Tibial nerve (tissue), 3 donors: ENCODE measurements at regions not wholly inside any gene's neighbourhood (a gene's known extent, or its start where the extent isn't known, plus 50 kb on each side); places are given as distances from the start of the nearest gene placed in this dataset.

Experiments
- POLR2A ChIP-seq, 2 donors: fragments of 450-650 bp; IDR thresholded peaks; one replicate each; pipeline ENCODE4 v1.6.1; 2017; ENCODE audit warnings: antibody characterized with exemption in 2 of 2, mild to moderate bottlenecking in 2 of 2, moderate library complexity in 2 of 2
- TF ChIP-seq, protein P1 (sequence below), 5 experiments: fragments of 200-600 bp in 3 of 5; fragments of 450-650 bp in 2 of 5; sonication (generic) in 3 of 5; IDR thresholded peaks; one replicate each; pipeline ENCODE4 v1.5.1; 2016 to 2019; ENCODE audit warnings: antibody characterized with exemption in 5 of 5, mild to moderate bottlenecking in 3 of 5, moderate library complexity in 2 of 5

DNA sequence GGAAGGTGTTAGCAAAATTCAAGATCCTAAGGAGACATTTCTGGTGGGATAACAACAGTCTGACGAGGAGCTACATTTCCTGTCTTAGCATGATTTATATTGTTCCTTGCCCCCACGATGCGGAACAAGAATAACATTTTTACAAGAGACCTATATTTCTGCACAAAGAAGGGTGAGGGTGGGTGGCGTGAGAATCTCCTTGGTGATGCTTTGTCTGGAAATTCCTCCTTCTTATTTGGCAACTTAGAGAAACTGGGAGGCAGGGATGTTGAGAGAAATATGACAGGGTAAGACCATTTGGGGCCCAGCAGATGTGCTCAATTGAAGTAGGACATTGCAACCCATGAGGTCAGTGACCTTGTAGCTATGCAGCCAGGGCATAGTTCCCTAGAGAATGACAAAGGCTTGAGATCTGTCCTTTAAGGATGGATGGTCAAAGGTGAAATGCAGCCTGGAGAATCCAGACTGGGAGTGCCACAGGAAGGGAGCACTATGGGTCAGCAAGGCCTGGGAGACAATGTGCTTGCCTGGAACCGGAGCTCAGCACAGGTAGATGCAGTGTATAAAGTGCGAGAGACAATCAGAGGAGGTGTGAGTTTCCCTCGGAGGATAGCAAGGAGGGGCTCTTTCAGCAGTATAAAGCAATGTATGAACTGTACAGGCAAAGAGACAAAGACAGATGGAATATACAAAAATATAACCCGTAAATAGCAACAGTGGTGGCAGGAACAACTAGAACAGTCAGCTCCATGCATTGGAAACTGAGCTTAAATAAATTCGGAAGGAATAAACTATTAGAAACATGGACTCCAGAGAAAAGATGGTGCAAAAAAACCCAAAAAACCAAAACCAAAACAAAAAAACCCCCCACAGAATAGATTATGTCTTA, 317.6 kb upstream of the TBL1XR1 start:
- TF ChIP-seq, protein P1, sequence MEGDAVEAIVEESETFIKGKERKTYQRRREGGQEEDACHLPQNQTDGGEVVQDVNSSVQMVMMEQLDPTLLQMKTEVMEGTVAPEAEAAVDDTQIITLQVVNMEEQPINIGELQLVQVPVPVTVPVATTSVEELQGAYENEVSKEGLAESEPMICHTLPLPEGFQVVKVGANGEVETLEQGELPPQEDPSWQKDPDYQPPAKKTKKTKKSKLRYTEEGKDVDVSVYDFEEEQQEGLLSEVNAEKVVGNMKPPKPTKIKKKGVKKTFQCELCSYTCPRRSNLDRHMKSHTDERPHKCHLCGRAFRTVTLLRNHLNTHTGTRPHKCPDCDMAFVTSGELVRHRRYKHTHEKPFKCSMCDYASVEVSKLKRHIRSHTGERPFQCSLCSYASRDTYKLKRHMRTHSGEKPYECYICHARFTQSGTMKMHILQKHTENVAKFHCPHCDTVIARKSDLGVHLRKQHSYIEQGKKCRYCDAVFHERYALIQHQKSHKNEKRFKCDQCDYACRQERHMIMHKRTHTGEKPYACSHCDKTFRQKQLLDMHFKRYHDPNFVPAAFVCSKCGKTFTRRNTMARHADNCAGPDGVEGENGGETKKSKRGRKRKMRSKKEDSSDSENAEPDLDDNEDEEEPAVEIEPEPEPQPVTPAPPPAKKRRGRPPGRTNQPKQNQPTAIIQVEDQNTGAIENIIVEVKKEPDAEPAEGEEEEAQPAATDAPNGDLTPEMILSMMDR (IDR thresholded peaks at IDR 0.05): no peak
- TF ChIP-seq POLR2A (IDR thresholded peaks at IDR 0.05): no peak
